ENCODE measurements at regions not wholly inside any gene's neighbourhood (a gene's known extent, or its start where the extent isn't known, plus 50 kb on each side); places are given as distances from the start of the nearest gene placed in this dataset.
"Not testable (repeated sequence)": the region's sequence is repeated elsewhere in the genome, so short reads cannot be mapped to it uniquely, and the experiment has no call there.

DNA sequence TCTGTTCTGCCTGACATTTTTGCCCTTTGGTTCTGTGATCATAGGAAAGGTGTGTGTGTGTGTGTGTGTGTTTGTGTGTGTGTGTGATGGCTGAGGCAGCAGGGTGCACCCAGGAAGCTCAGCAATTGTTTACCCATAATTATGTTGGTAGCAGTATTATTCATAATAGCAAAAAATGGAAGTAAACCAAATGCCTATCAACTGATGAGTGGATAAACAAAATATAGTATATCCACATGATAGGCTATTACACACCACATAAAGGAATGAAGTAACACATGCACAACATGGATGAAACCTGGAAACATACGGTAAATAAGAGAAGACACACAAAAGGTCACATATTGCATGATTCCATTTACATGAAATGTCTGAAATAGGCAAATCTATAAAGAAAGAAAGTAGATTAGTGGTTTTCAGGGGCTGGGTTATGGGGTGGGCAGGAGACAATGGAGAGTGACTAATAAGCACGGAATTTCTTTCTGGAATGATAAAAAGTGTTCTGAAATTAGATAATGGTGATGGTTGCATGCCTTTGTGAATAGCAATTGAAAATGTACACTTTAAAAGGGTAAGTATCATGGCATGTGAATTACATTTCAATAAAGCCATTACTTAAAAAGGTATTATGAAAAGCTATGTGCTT lies 167.2 kb downstream of the POLR2M start:
- in situ Hi-C loops (cut with MboI; ENCODE audit: low sequenced_read_pairs), result loop anchor here (25.0 kb wide), 2 partner anchors 311 to 314 kb away; no protein-coding TSS in a partner anchor

DNA sequence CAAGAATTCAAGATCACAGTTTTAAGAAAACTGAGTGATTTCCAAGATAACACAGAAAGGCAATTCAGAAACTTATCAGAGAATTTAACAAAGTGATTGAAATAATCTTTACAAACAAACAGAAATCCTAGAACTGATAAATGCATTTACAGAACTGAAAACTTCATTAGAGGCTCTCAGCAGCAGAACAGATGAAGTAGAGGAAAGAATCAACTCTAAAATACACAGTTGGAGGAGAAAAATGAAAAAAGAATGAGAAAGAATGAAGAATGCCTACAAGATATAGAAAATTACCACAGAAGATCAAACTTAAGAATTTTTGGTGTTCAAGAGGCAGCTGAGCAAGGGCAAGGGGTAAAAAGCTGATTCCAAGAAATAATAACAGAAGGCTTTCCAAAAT lies 168.8 kb downstream of the POLR2M start:
- in situ Hi-C loops (cut with MboI; ENCODE audit: low sequenced_read_pairs), result no loop called here

- in situ Hi-C loops (cut with MboI; ENCODE audit: low sequenced_read_pairs), result no loop called here
These were observed 172.1 kb downstream of the POLR2M start for GRCh38 chr15:57878573-57878972.

DNA sequence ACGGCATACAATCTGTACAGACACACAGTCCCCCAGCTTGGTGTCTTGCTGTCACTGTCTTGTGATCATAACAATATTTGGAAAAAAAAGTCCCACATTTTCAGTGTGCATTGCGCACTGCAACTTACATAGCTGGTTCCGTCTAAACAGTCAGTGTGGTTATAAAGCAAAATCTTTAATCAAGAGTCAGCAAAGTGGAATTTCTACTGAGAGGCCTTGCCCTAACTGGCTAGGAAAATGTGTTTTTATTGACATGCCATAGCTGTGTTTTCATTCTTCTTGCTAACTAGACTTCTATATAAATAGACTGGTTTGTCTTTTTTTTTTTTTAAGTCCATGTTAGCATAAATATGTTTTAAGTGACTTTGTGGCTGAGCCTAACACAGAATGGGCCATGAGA lies 174.8 kb downstream of the POLR2M start:
- in situ Hi-C loops (cut with MboI; ENCODE audit: low sequenced_read_pairs), result no loop called here

- in situ Hi-C loops (cut with MboI; ENCODE audit: low sequenced_read_pairs), result no loop called here
These were observed 175.5 kb downstream of the POLR2M start for GRCh38 chr15:57881972-57882371.

DNA sequence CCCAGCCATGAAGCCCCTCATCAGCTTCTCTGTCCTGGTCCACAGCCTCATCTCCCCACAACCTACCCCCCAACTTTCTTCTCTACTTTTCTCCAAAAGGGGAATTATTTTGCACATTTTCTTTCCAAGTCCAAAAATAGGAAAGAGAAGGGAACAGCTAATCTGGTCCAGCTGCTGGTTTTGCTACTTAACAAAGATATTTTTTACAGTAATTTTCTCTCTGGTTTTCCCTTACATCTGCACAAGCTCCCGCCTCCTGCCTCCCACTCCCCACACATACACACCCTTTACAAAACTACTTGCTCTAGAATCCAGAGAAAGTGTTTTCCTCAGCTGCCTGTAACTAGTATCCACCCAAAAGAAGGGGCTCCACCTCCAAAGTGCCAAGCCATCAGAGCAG lies 177.2 kb downstream of the POLR2M start:
- in situ Hi-C loops (cut with MboI; ENCODE audit: low sequenced_read_pairs), result no loop called here

DNA sequence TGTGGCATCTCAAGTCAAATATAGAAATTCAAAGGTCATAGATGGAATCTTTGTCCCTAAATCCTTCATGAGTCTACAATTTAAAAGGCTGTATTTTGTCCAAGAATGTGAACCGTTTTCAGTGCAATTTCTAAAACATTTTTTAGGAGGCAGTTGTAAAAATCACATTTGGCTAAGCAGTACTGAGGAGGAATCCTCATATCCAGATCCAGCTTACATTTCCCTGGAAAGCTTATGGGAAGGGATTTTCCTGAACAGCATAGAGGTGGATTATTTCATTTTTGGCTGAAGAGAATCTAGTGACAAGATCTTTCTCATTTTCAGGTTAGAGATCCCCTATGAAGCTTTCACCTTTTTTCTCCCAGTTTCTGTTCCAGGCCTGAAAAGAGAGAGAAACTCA lies 178.4 kb downstream of the POLR2M start:
- in situ Hi-C loops (cut with MboI; ENCODE audit: low sequenced_read_pairs), result no loop called here

DNA sequence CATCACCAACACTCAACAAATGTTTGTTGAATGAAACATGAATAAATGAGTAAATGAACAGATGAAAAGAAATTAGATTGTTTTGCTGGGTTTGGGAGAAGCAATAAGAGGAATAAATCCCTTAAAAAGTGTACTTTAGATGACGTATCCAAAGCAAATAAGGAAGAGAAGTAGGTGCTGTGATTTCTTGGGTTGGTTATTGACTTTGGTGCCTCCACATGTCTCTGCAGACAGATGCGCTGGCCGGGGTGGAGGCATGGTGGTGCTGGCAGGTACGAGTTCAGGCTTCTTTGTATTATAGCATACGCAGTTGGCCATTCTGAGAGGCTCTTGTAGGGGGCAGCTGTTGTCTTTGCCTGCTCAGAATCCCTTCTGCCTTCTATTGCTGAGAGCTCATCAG lies 178.9 kb downstream of the POLR2M start:
- in situ Hi-C loops (cut with MboI; ENCODE audit: low sequenced_read_pairs), result no loop called here

- in situ Hi-C loops (cut with MboI; ENCODE audit: low sequenced_read_pairs), result no loop called here
These were observed 177.7 kb downstream of the ALDH1A2 start for GRCh38 chr15:57887825-57888224.

DNA sequence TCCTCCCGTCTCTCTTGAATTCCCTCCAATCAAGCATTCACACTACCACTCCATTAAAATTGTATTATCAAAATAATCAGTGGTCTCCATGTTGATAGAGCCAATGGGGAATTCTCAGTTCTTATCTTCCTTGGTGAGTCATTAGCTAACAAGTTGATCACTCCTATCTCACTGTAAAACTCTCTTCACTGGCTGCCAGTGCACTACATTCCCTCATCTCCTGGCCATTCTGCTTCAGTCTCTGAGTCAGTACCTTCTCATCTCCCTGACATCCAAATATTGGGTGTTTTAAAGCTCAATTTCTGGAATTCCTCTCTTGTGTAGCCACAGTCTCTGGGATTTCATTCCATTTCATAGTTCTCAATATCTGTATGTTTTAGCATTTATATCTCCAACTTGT lies 175.2 kb downstream of the ALDH1A2 start:
- in situ Hi-C loops (cut with MboI; ENCODE audit: low sequenced_read_pairs), result no loop called here

- in situ Hi-C loops (cut with MboI; ENCODE audit: low sequenced_read_pairs), result no loop called here
These were observed 174.6 kb downstream of the ALDH1A2 start for GRCh38 chr15:57890878-57891277.

DNA sequence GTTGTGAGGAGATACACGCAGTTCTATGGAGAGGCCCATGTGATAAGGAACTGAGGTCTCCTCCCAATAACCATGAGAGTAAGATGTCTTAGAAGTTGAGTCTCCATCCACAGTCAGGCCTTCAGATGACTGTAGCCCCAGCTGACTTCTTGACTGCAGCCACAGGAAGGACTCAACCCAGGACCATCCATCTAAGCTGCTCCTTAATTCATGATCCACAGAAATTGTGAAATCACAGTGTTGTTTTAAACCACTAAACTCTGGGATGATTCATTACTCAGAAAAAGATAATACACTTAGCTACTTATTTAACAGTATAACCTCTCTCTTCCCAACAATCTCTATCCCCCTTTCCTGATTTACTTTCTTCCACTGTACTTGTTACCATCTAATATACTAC lies 173.3 kb downstream of the ALDH1A2 start:
- in situ Hi-C loops (cut with MboI; ENCODE audit: low sequenced_read_pairs), result no loop called here

DNA sequence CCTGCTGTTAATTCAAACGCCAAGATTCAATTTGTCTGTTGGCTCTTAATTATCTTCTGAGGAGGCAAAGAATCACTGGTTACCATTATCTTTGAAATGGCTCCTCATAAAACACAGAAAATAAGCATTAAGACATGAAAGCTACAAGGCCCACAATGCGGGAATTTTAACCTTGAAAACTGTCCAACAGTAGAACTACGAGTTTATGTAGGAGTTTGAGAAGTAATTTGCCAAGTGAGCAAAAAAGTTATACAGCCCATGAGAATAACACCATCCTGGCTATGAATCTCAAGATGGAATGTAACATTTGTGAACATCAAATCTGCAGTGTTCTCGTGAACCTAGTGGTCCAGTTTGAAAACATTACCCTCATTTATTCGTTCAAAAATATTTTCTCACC lies 172.5 kb downstream of the ALDH1A2 start:
- in situ Hi-C loops (cut with MboI; ENCODE audit: low sequenced_read_pairs), result no loop called here

DNA sequence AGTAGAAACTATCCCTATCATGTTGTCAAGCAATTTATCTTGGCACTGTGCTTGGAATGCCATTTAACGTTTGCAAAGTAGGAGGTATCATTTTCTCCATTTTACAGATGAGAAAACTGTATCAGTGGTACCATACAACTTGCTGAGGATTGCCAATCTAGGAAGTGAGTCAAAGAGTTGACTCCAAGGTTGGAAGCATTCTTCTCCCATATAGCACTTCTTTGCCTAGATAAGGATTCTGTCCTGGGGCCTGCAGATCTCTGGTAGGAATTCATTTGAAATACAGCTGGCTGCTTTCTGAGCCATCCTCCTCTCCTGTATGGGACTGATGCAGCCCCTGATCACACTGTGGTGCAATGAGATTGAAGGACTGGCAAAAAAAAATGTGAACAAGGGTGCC lies 170.2 kb downstream of the ALDH1A2 start:
- in situ Hi-C loops (cut with MboI; ENCODE audit: low sequenced_read_pairs), result no loop called here

GRCh38 chr15:57896114-57896513 lies 169.4 kb downstream of the ALDH1A2 start:
- in situ Hi-C loops (cut with MboI; ENCODE audit: low sequenced_read_pairs), result no loop called here

DNA sequence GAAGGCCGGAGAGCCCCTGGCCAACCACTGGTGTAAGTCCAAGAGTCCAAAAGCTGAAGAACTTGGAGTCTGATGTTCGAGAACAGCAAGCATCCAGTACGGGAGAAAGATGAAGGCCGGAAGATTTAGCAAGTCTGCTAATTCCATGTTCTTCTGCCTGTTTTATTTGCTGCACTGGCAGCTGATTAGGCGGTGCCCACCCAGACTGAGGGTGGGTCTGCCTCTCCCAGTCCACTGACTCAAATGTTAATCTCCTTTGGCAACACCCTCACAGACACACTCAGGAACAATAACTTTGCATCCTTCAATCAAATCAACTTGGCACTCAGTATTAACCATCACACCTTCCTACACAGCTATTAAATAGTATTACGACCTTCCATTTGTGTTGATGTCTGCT lies 168.6 kb downstream of the ALDH1A2 start:
- in situ Hi-C loops (cut with MboI; ENCODE audit: low sequenced_read_pairs), result not testable (repeated sequence)

DNA sequence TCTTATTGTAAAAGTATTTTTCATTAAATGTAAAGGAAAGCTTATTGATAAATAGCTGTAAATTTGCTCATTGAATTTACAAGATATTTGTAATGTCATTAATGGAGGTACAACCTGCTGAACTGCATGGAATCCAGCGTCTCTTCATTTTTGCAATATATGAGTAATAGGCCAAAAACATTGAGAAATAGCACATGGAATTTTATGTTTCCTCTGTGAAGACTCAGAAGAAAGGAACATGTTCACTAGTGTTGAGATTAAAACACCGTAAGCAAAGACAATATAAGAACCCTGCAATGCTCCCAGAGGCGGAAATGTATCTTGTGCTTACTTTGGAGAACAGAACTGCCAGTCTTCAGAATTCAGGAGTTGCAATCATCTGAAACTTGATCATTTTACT lies 167.6 kb downstream of the ALDH1A2 start:
- in situ Hi-C loops (cut with MboI; ENCODE audit: low sequenced_read_pairs), result no loop called here

DNA sequence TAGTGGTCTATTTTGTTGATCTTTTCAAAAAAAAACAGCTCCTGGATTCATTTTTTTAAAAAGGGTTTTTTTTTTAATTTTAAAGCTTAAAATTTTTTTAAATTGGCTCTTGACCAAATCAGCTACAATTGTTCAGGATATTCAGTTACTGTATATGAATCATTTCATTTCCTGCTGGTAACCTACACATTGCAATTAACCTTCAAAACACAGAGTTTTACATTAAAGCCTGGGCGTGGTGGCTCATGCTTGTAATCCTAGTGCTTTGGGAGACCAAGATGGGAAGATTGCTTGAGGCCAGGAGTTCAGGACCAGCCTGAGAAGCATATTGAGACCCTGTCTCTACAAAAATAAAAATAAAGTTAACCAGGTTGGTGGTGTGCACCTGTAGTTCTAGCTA lies 163.4 kb downstream of the ALDH1A2 start:
- in situ Hi-C loops (cut with MboI; ENCODE audit: low sequenced_read_pairs), result no loop called here

All from HL-60/S4 (cell line).